ENCODE measurements at regions not wholly inside any gene's neighbourhood (a gene's known extent, or its start where the extent isn't known, plus 50 kb on each side); places are given as distances from the start of the nearest gene placed in this dataset.
A peak's percentile ranks its signal among the peaks of the same experiment; 100 is the strongest.

GRCh38 chr12:124517260-124518050, 50.0 kb downstream of the NCOR2 start:
- DNase-seq = no peak

DNA sequence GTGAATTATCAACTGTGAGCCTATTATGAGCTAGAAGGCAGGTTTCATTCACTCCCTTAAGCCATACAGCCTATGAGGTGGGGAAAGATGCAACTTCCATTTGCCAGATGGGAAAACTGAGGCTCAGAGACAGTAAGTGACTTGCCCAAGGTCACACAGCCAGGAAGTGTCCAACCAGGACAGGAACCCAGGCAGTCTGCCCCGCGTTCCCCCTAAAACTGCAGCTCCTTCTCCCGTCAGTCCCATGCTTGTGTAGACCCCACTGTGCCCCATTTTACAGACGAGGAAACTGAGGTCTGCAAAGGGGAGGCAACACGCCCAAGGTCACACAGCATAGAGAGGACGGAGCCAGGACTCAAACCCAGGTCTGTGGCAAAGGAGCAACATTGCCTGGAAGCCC, 50.6 kb downstream of the NCOR2 start:
- DNase-seq = no peak

DNA sequence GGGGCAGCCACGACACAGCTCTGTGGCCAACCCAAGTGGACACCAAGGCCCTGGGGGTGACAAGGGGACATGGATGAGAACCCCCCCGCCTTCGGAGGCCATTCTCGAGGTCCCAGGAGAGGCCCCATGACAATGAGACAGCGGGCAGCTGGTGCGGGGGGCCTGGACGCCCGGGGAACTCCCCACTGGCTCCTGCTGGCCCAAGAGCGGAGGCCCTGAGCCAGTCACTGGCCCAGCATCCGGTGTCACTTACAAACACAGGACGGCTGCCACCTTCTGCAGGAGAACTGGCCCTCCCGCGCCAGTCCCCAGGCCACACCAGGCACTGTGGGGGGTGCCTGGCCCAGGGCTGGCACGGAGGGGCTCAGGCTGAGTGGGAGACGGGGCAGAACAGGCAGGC, 51.4 kb downstream of the NCOR2 start:
- no peak for DNase-seq

DNA sequence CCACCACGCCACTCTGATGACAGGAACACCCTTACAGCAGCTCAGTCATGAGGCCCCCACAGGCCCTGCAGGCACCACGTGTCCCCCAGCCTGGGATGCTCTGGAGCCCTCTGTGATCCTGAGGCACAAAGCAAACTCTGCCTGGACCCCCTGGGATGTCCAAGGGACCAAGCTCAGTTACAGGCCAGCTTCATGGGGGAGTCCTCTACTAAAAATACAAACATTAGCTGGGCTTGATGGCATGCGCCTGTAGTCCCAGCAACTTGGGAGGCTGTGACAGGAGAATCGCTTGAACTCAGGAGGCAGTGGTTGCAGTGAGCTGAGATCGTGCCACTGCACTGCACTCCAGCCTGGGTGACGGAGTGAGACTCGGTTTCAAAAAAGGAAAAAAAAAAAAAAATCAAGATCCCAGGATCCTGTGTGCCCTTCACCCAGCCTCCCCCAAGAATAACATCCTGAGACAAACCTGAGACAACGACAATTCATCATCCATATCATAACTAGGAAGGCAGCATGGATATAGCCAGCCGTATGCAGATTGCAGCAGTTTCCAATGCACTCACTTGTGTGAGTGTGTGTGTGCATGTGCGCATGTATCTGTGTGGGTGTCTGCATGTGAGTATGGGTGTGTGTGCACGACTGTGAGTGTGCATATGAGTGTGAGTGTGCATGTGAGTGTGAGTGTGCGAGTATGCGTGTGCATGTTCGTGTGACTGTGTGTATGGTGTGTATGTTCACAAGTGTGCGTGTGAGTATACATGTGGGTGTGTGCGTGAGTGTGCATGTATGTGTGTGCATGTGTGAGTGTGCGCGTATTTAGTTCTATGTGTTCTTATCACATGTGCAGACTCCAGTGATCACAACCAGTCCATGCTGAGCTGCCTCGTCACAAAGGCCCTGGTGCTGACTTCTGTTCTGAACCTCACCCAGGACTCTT, 52.1 kb downstream of the NCOR2 start:
- DNase-seq = no peak

GRCh38 chr12:124514145-124514995, 53.0 kb downstream of the NCOR2 start:
- no peak for DNase-seq

GRCh38 chr12:124513297-124513867, 54.0 kb downstream of the NCOR2 start:
- DNase-seq = no peak

DNA sequence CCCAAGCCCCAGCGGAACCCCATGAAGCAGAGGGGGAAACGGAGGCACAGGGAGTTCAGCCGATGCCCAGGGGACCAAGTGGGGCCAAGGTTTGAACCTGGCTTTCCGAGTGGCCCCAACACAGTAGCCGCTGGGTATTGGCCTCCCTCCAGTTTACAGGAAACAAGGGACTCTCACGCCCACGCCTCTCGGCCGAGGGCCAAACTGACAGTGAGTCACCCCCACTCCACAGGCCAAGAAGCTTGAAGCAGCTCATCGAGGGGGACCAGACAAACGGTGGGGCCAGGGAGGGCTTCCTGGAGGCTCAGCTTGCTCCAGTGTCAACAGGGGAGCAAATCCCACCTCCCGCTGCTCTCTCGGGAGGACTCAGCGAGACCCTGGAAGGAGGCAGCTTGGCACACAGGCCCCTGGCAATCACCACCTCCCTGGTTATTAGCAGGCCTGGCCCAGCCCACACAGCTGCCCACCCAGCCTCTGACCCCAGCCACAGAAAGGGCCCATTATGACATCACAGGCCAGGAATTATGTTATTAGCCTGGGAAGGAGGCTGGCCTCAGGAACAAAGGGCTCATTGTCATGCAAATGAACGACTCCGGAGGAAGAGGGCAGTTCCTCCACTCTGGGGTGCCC, 54.6 kb downstream of the NCOR2 start:
- no peak for DNase-seq

DNA sequence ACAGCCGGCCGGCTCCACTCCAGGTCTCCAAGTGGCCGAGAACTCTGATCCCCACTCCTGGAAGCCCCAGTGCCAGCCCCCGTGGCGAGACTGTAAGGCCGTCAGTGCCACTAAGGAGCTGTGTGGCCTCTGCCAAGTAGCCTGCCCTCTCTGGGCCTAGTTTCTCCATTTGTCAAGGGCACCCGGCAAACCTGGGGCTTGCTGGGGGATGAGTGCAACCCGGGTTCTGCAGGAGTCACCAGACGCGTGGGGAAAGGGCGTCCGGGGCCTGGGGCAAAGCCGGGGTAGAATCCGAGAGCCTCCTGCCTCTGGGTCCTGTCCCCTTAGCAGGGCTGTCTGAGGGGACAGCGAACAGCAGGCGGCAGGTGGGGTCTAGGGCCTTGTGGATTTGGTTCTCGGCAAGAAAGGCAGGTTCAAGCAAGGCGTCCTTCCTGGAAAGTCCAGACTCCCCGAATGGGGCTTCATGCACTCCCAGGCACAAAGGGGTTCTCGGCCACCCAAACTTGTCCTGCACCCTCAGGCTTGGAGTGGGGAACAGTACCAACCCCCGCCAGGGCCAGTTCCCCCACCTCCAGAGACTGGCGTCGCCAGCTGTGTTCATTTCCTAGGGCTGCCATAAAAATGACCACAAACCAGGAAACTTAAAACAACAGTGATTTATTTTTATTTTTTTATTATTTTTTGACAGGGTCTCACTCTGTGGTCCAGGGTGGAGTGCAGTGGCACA, 56.0 kb downstream of the NCOR2 start:
- no peak for DNase-seq

DNA sequence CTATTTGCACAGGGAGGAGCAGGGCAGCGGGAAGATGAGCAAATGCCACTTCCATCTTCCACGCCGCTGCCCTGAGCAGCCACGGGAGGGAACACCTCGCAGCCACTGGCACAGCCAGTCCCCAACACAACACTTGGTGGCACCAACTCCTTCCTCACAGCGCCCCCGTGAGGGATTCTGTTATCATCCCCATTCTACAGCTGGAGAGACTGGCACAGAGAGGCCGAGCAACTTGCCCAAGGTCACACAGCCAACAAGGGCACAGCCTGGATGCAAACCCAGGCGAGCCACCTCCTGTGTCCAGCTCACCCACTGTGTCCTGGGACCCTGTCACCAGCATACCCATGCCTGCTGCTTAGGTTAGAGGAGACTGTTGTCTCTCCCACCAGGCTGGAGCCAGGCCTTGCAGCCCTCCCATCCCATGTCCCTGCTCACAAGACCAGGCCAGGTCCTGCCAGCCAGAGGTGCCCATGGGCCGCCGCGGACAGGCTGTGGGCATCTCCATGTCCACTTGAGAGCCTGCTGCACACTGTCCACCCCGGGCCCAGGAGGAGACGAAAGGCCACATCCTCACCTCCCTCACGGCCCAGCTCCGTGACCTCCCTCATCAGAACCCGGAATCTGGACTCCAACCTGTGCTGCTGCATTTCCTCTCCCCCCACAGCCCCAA, 57.0 kb downstream of the NCOR2 start:
- no peak for DNase-seq

GRCh38 chr12:124509676-124510300, 57.6 kb downstream of the NCOR2 start:
- no peak for DNase-seq

GRCh38 chr12:124509300-124509675, 58.1 kb downstream of the NCOR2 start:
- DNase-seq = no peak

GRCh38 chr12:124508381-124509079, 58.9 kb downstream of the NCOR2 start:
- DNase-seq = peak in 1 of 2 donors; percentile 24

GRCh38 chr12:124507188-124508109, 60.0 kb downstream of the NCOR2 start:
- DNase-seq = no peak

GRCh38 chr12:124506832-124507153, 60.6 kb downstream of the NCOR2 start:
- no peak for DNase-seq

GRCh38 chr12:124506145-124506831, 61.1 kb downstream of the NCOR2 start:
- peak in 1 of 2 donors; percentile 38 for DNase-seq

DNA sequence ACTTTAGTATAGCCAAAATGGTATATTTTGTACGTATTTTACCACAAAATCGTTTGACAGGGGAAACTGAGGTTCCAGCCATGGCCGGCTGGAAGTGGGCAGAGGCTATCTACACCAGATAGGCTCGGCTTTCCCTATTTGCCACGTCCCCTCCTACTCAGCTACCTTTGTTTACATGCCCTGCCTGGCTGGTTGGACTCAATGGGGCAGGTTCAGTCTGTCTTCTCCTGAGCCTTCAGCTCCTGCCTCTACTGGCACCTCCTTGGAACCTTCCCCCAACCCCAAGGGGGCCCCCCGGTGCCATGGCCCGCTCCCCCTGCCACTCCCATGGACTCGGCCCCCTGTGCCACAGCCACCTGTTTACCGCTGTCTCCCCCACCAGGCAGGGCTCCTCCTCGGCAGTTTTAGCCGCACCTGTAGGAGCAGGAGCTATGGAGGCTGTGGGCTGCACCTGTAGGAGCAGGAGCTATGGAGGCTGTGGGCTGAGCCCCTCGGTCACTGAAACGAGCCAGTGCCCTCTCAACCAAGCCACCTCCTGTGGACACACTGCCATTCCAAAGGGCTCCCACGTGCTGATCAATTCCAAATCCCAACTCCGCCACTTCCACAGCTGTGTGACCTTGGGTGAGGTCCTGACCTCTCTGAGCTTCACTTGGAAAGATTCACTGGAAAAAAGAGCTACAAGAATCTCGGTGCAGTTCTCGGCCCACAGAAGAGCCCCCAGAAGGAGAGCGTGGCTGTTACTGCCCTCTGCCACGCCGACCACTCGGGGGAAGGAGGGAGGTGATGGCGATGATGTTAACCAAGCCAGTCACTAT, 62.2 kb downstream of the NCOR2 start:
- DNase-seq = no peak
